CD14-positive monocyte (primary cell): ENCODE measurements at regions not wholly inside any gene's neighbourhood (a gene's known extent, or its start where the extent isn't known, plus 50 kb on each side); places are given as distances from the start of the nearest gene placed in this dataset.

Experiments used
- DNase-seq, 3 donors: peaks; one replicate each; pipeline ENCODE4 v3.0.0-alpha.2; 2011 to 2022
- H2AFZ ChIP-seq: 2 replicates; pipeline ENCODE4 v1.6.0; 2012; ENCODE audit warnings: mild to moderate bottlenecking, low read depth, low read length, inconsistent platforms; ENCODE audit not compliant: insufficient read depth, poor library complexity, severe bottlenecking
- H3K27ac ChIP-seq, 2 donors: 1 replicate in 1 of 2; 2 replicates in 1 of 2; pipeline ENCODE4 v1.5.1; 2012 to 2013; ENCODE audit warnings: low read length in 2 of 2, control low read depth in 1 of 2, inconsistent platforms in 1 of 2, low read depth in 1 of 2, mild to moderate bottlenecking in 1 of 2
- H3K27me3 ChIP-seq, 2 donors: one replicate each; pipeline versions ENCODE4 v1.6.0 to v1.6.1; 2011 to 2013; ENCODE audit warnings: low read length in 2 of 2; ENCODE audit not compliant: control insufficient read depth in 2 of 2, insufficient read depth in 2 of 2
- H3K36me3 ChIP-seq, 2 donors: replicated peaks in 1 of 2; 1 replicate in 1 of 2; 2 replicates in 1 of 2; pipeline versions ENCODE4 v1.5.1 to v1.6.1; 2012 to 2013; ENCODE audit warnings: low read length in 2 of 2, control low read depth in 1 of 2, inconsistent platforms in 1 of 2, mild to moderate bottlenecking in 1 of 2; ENCODE audit not compliant: insufficient read depth in 2 of 2, control insufficient read depth in 1 of 2
- H3K4me1 ChIP-seq, 2 donors: 1 replicate in 1 of 2; 2 replicates in 1 of 2; pipeline versions ENCODE4 v1.5.1 to v1.6.1; 2012 to 2013; ENCODE audit warnings: low read length in 2 of 2, control low read depth in 1 of 2, inconsistent platforms in 1 of 2, mild to moderate bottlenecking in 1 of 2, moderate library complexity in 1 of 2; ENCODE audit not compliant: insufficient read depth in 2 of 2, control insufficient read depth in 1 of 2
- H3K4me2 ChIP-seq: replicated peaks from 2 replicates; pipeline ENCODE3; 2012; ENCODE audit warnings: low read length, moderate library complexity, mild to moderate bottlenecking; ENCODE audit not compliant: poor library complexity, severe bottlenecking; ENCODE audit errors: extremely low read depth
- H3K4me3 ChIP-seq, 3 experiments: fragments of 200-600 bp in 1 of 3; sonication (generic) in 1 of 3; replicated peaks in 1 of 3; 1 replicate in 2 of 3; 2 replicates in 1 of 3; pipeline ENCODE4 v1.5.1; 2011 to 2013; ENCODE audit warnings: low read length in 3 of 3, mild to moderate bottlenecking in 3 of 3, control low read depth in 2 of 3, low read depth in 2 of 3, inconsistent platforms in 1 of 3, moderate library complexity in 1 of 3
- H3K79me2 ChIP-seq: 2 replicates; pipeline ENCODE4 v1.6.0; 2012; ENCODE audit warnings: mild to moderate bottlenecking, control low read depth, inconsistent platforms, low read length, moderate library complexity; ENCODE audit not compliant: insufficient read depth
- H3K9ac ChIP-seq: 2 replicates; pipeline ENCODE4 v1.6.0; 2017; ENCODE audit warnings: low read length, mild to moderate bottlenecking; ENCODE audit not compliant: insufficient read depth, poor library complexity, severe bottlenecking
- H3K9me3 ChIP-seq, 2 donors: replicated peaks in 1 of 2; 1 replicate in 1 of 2; 2 replicates in 1 of 2; pipeline versions ENCODE4 v1.5.1 to v1.6.1; 2012 to 2013; ENCODE audit warnings: low read length in 2 of 2, control low read depth in 1 of 2; ENCODE audit not compliant: control insufficient read depth in 1 of 2, insufficient read depth in 1 of 2
- H4K20me1 ChIP-seq: 2 replicates; pipeline ENCODE4 v1.6.0; 2012; ENCODE audit warnings: mild to moderate bottlenecking, low read length, control low read depth, moderate library complexity; ENCODE audit not compliant: insufficient read depth
- H3K27ac Mint-ChIP-seq, 7 donors: one replicate each; pipeline ENCODE4 v1.8.0; 2020; ENCODE audit warnings: mild to moderate bottlenecking in 7 of 7, mixed read lengths in 7 of 7, moderate library complexity in 6 of 7, inconsistent platforms in 2 of 7
- H3K27me3 Mint-ChIP-seq, 3 donors: one replicate each; pipeline ENCODE4 v1.8.0; 2021 to 2022; ENCODE audit warnings: low read depth in 3 of 3, mild to moderate bottlenecking in 3 of 3, mixed read lengths in 3 of 3, moderate library complexity in 3 of 3, inconsistent platforms in 1 of 3
- H3K36me3 Mint-ChIP-seq, 2 donors: one replicate each; pipeline ENCODE4 v1.8.0; 2020; ENCODE audit warnings: mixed read lengths in 2 of 2, inconsistent platforms in 1 of 2, mild to moderate bottlenecking in 1 of 2
- H3K4me1 Mint-ChIP-seq: one replicate; pipeline ENCODE4 v1.8.0; 2020; ENCODE audit warnings: mild to moderate bottlenecking, mixed read lengths
- H3K4me3 Mint-ChIP-seq, 2 donors: one replicate each; pipeline ENCODE4 v1.8.0; 2020; ENCODE audit warnings: mild to moderate bottlenecking in 2 of 2, mixed read lengths in 2 of 2, moderate library complexity in 1 of 2
- H3K9me3 Mint-ChIP-seq, 7 donors: one replicate each; pipeline ENCODE4 v1.8.0; 2020 to 2022; ENCODE audit warnings: mixed read lengths in 7 of 7, mild to moderate bottlenecking in 6 of 7, moderate library complexity in 6 of 7, inconsistent platforms in 2 of 7
- CTCF ChIP-seq: fragments of 200-600 bp; IDR thresholded peaks from one replicate; pipeline ENCODE4 v1.8.0; 2022; ENCODE audit warnings: antibody characterized with exemption, mild to moderate bottlenecking
- WGBS: methylation state at CpG from one replicate; pipeline ENCODE4 v1.1.5; 2013; ENCODE audit warnings: missing lambda C conversion rate; ENCODE audit not compliant: insufficient coverage; 5-methylcytosine and 5-hydroxymethylcytosine counted together
- intact Hi-C, 2 donors: fragments of 100-400 bp; cut with micrococcal nuclease; formaldehyde crosslinking; loops; one replicate each; pipeline versions ENCODE4 v1.15.0 to v1.15.1; 2023

- H3K4me1 Mint-ChIP-seq = peaks cover 13% of the 10 kb centered on the region
- peaks cover 0 to 5% of the 10 kb centered on the region in 2 donors for H3K4me1 ChIP-seq
- H3K27me3 Mint-ChIP-seq = peaks cover 2% of the 10 kb centered on the region in 3 donors
- H3K79me2 ChIP-seq = no peaks in the 10 kb centered on the region
- no peaks in the 10 kb centered on the region for H3K36me3 ChIP-seq
- no peak for TF ChIP-seq CTCF
- intact Hi-C loops = no loop called here
- no peak overlapping the region for H3K27ac Mint-ChIP-seq
- H3K9me3 ChIP-seq = peaks cover 19 to 30% of the 10 kb centered on the region in 2 donors
- H3K4me2 ChIP-seq = no peak overlapping the region
- DNase-seq = no peak
- no peaks in the 10 kb centered on the region for H3K36me3 Mint-ChIP-seq
- WGBS = no CpG with 5 or more reads among the region's 3 CpGs
- H4K20me1 ChIP-seq = no peaks in the 10 kb centered on the region
- no peaks in the 10 kb centered on the region for H3K27me3 ChIP-seq
- peaks cover 19 to 36% (median 31%) of the 10 kb centered on the region in 7 donors for H3K9me3 Mint-ChIP-seq
- no peak overlapping the region for H2AFZ ChIP-seq
- H3K27ac ChIP-seq = no peak overlapping the region
- no peak overlapping the region for H3K9ac ChIP-seq
- no peak overlapping the region for H3K4me3 Mint-ChIP-seq
- H3K4me3 ChIP-seq = no peak overlapping the region
These were observed 130.4 kb upstream of the SMAD3 start for GRCh38 chr15:66934868-66935520.

- Mint-ChIP-seq H3K4me3 (no peak overlapping the region), H3K27ac (no peak overlapping the region), H3K9me3 (peaks cover 19 to 36% (median 31%) of the 10 kb centered on the region in 7 donors), H3K27me3 (peaks cover 2% of the 10 kb centered on the region in 3 donors), H3K4me1 (peaks cover 13% of the 10 kb centered on the region), H3K36me3 (no peaks in the 10 kb centered on the region)
- Histone ChIP-seq H4K20me1 (no peaks in the 10 kb centered on the region), H3K79me2 (no peaks in the 10 kb centered on the region), H3K9ac (no peak overlapping the region), H3K4me2 (no peak overlapping the region), H2AFZ (no peak overlapping the region), H3K4me1 (peaks cover 0 to 5% of the 10 kb centered on the region in 2 donors), H3K27ac (no peak overlapping the region), H3K27me3 (no peaks in the 10 kb centered on the region), H3K9me3 (peaks cover 19 to 30% of the 10 kb centered on the region in 2 donors), H3K4me3 (no peak overlapping the region), H3K36me3 (no peaks in the 10 kb centered on the region)
- no peak for DNase-seq
- intact Hi-C loops = no loop called here
- TF ChIP-seq CTCF = no peak
- 71% methylated on average over 7 of the region's 7 CpGs for WGBS
These were observed 129.7 kb upstream of the SMAD3 start for GRCh38 chr15:66935688-66936087.
